Endothelial cell of umbilical vein (primary cell): ENCODE measurements at regions not wholly inside any gene's neighbourhood (a gene's known extent, or its start where the extent isn't known, plus 50 kb on each side); places are given as distances from the start of the nearest gene placed in this dataset.

Source experiments
- EZH2 ChIP-seq: IDR thresholded peaks from 2 replicates; pipeline ENCODE4 v1.6.1; 2012; ENCODE audit warnings: borderline replicate concordance, low read depth, mild to moderate bottlenecking, moderate library complexity, low read length, inconsistent platforms; ENCODE audit not compliant: severe bottlenecking
- FOS ChIP-seq: IDR thresholded peaks from 2 replicates; pipeline ENCODE4 v1.6.1; 2011; ENCODE audit warnings: mild to moderate bottlenecking, low read length, moderate library complexity, borderline replicate concordance; ENCODE audit not compliant: insufficient read depth
- GATA2 ChIP-seq: IDR thresholded peaks from 2 replicates; pipeline ENCODE4 v1.7.0; 2011; ENCODE audit warnings: low read depth, mild to moderate bottlenecking, moderate library complexity, mixed read lengths, low read length; ENCODE audit not compliant: insufficient read length, insufficient read depth
- POLR2A ChIP-seq: IDR thresholded peaks from 2 replicates; pipeline ENCODE4 v1.6.1; 2012; ENCODE audit warnings: low read depth, mild to moderate bottlenecking, control low read depth, low read length
- POLR2AphosphoS5 ChIP-seq: IDR thresholded peaks from 2 replicates; pipeline ENCODE4 v1.6.1; 2012; ENCODE audit warnings: low read depth, mild to moderate bottlenecking, control low read depth, low read length, moderate library complexity; ENCODE audit not compliant: insufficient read depth
- TF ChIP-seq, protein P1 (sequence below), 2 donors: IDR thresholded peaks; 1 replicate in 1 of 2; 2 replicates in 1 of 2; pipeline ENCODE4 v1.5.1; 2011; ENCODE audit warnings: low read length in 2 of 2, mild to moderate bottlenecking in 2 of 2, moderate library complexity in 2 of 2, control low read depth in 1 of 2, inconsistent platforms in 1 of 2, low read depth in 1 of 2; ENCODE audit not compliant: insufficient read depth in 1 of 2; ENCODE audit errors: extremely low read depth in 1 of 2

GRCh38 chr12:83931451-83931850, 981.1 kb downstream of the SLC6A15 start:
- no peak for TF ChIP-seq EZH2
- TF ChIP-seq, protein P1, sequence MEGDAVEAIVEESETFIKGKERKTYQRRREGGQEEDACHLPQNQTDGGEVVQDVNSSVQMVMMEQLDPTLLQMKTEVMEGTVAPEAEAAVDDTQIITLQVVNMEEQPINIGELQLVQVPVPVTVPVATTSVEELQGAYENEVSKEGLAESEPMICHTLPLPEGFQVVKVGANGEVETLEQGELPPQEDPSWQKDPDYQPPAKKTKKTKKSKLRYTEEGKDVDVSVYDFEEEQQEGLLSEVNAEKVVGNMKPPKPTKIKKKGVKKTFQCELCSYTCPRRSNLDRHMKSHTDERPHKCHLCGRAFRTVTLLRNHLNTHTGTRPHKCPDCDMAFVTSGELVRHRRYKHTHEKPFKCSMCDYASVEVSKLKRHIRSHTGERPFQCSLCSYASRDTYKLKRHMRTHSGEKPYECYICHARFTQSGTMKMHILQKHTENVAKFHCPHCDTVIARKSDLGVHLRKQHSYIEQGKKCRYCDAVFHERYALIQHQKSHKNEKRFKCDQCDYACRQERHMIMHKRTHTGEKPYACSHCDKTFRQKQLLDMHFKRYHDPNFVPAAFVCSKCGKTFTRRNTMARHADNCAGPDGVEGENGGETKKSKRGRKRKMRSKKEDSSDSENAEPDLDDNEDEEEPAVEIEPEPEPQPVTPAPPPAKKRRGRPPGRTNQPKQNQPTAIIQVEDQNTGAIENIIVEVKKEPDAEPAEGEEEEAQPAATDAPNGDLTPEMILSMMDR (IDR thresholded peaks at IDR 0.05; ENCODE audit: extremely low read depth in 1 of 2, insufficient read depth in 1 of 2, low read depth in 1 of 2, low read length in 2 of 2), result no peak
- TF ChIP-seq FOS, result no peak
- no peak for TF ChIP-seq POLR2A
- TF ChIP-seq GATA2, result no peak
- TF ChIP-seq POLR2AphosphoS5, result no peak
